Right atrium auricular region (tissue), 2 donors: ENCODE measurements at regions not wholly inside any gene's neighbourhood (a gene's known extent, or its start where the extent isn't known, plus 50 kb on each side); places are given as distances from the start of the nearest gene placed in this dataset.

ENCODE experiments used
- DNase-seq: peaks from one replicate; pipeline ENCODE4 v3.0.0-alpha.2; 2019; ENCODE audit warnings: low spot score
- H3K27ac ChIP-seq, 2 donors: fragments of 200-600 bp; sonication (generic); 1 replicate in 1 of 2; 2 replicates in 1 of 2; pipeline ENCODE4 v1.5.1; 2016 to 2019
- H3K27me3 ChIP-seq, 2 donors: fragments of 200-600 bp; sonication (generic); one replicate each; pipeline versions ENCODE4 v1.5.1 to v1.6.0; 2017 to 2019
- H3K36me3 ChIP-seq: fragments of 200-600 bp; sonication (generic); one replicate; pipeline ENCODE4 v1.5.1; 2016
- H3K4me1 ChIP-seq, 2 donors: fragments of 200-600 bp; sonication (generic); one replicate each; pipeline versions ENCODE4 v1.5.1 to v1.6.0; 2017 to 2019
- H3K4me3 ChIP-seq, 2 donors: fragments of 200-600 bp; sonication (generic); 1 replicate in 1 of 2; 2 replicates in 1 of 2; pipeline ENCODE4 v1.5.1; 2017 to 2019; ENCODE audit warnings: mild to moderate bottlenecking in 1 of 2, moderate library complexity in 1 of 2
- H3K9me3 ChIP-seq, 2 donors: fragments of 200-600 bp; sonication (generic); one replicate each; pipeline ENCODE4 v1.5.1; 2019
- CTCF ChIP-seq, 2 donors: fragments of 200-600 bp; sonication (generic); IDR thresholded peaks; one replicate each; pipeline ENCODE4 v1.5.1; 2019; ENCODE audit warnings: antibody characterized with exemption in 2 of 2

DNA sequence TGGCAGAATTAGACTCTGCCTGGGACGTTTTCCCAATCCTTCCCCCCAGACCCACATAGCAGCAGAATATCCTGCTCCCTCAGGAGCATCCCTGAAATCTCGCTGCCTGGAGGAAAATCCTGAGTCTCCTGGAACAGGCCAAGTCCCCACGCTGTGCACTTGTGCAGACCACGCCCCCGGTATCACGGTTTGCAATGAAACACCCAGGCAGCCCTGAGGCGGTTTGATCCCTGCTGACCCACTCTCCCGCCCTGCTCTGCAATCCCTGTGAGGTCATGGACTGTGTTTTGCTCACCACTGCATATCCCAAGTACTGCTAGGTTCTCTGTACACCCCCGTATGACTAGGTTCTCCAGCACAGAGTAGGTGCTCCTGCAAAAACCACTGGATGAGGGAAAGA is 411.8 kb upstream of the MGMT start:
- no peak for DNase-seq
- Histone ChIP-seq H3K9me3 (no peaks in the 10 kb centered on the region), H3K36me3 (no peaks in the 10 kb centered on the region), H3K4me1 (no peaks in the 10 kb centered on the region), H3K4me3 (no peak overlapping the region), H3K27ac (no peak overlapping the region), H3K27me3 (no peaks in the 10 kb centered on the region)
- no peak for TF ChIP-seq CTCF (IDR thresholded peaks at IDR 0.05)

- no peaks in the 10 kb centered on the region for H3K4me1 ChIP-seq
- no peak for DNase-seq
- no peaks in the 10 kb centered on the region for H3K9me3 ChIP-seq
- no peaks in the 10 kb centered on the region for H3K27me3 ChIP-seq
- no peak overlapping the region for H3K4me3 ChIP-seq
- no peak overlapping the region for H3K27ac ChIP-seq
- H3K36me3 ChIP-seq, result no peaks in the 10 kb centered on the region
- TF ChIP-seq CTCF (IDR thresholded peaks at IDR 0.05), result no peak
Measured at GRCh38 chr10:129055986-129056385, 411.1 kb upstream of the MGMT start.

GRCh38 chr10:129056734-129057689 is 410.0 kb upstream of the MGMT start:
- H3K9me3 ChIP-seq, result no peaks in the 10 kb centered on the region
- no peaks in the 10 kb centered on the region for H3K27me3 ChIP-seq
- no peaks in the 10 kb centered on the region for H3K4me1 ChIP-seq
- no peak for TF ChIP-seq CTCF (IDR thresholded peaks at IDR 0.05)
- DNase-seq, result no peak
- H3K4me3 ChIP-seq, result no peak overlapping the region
- no peaks in the 10 kb centered on the region for H3K36me3 ChIP-seq
- no peak overlapping the region for H3K27ac ChIP-seq

DNA sequence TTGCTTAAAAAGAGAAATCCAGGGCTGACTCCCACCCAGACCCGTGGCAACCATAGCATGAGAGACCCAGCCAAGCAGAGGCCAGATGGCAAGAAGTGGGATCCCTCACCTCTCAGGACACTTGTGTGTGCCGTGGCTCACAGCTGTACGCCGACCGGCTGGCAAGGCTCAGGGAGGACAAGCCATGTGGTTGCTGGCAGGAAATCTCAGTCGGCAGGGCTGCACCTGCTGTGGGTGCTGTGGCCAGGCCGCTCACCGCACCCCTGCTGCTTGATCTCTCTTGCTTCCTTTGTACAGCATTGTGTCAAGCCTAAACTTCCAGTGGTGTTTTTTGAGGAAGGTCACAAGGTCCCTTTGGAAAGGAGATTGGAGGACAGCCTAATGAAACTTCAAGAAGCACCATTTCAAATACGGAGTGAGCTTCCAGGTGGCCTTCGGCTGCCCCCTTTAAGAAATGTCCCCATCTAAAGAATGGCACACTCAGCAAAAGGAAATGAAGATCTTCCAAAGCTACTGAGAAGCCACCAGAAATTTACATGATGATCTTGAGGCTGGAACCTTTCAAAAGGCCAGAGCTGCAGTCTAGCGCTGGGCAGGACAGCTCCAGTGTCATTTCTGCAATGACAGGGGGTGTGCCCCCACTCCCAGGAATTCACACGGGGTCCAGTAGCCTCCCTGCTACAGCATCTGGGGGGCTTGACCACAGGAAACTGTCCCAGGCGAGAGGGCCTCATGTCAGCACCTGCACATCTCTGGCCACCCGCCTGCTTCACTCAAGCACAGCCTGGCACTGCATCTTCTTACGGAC is 409.0 kb upstream of the MGMT start:
- Histone ChIP-seq H3K36me3 (no peaks in the 10 kb centered on the region), H3K4me3 (no peak overlapping the region)
- no peak for TF ChIP-seq CTCF (IDR thresholded peaks at IDR 0.05)

DNA sequence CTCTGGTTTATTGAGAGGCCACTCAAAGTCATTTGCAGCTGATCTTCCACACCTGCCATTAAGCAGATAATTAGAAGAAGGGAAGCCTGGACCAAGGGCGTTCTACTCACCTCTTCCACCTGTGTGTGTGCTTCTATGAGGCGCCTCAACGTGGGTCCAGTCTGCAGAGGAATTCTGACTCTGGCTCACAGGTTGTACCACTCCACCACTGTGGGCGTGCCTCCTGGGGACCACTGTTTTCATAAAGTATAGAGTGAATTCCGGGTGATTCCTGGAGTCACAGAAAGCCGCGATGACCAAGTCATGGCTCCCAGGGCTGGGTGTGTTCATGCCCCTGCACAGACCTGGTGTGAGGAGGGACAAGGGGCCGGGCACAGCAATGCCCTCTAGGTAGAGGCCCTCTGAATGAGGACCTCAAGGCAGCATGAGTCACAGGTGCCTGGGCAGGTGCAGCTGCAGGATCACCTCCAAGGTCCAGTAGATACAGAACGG is 408.3 kb upstream of the MGMT start:
- Histone ChIP-seq H3K27me3 (no peaks in the 10 kb centered on the region), H3K4me3 (no peak overlapping the region), H3K27ac (no peak overlapping the region), H3K36me3 (no peaks in the 10 kb centered on the region), H3K4me1 (no peaks in the 10 kb centered on the region), H3K9me3 (no peaks in the 10 kb centered on the region)
- no peak for TF ChIP-seq CTCF (IDR thresholded peaks at IDR 0.05)
- no peak for DNase-seq

More for the DNA sequence above, 409.0 kb upstream of the MGMT start:
- no peaks in the 10 kb centered on the region for H3K9me3 ChIP-seq
- no peak overlapping the region for H3K27ac ChIP-seq
- no peak for DNase-seq
- H3K27me3 ChIP-seq, result no peaks in the 10 kb centered on the region
- no peaks in the 10 kb centered on the region for H3K4me1 ChIP-seq
